ENCODE measurements at regions not wholly inside any gene's neighbourhood (a gene's known extent, or its start where the extent isn't known, plus 50 kb on each side); places are given as distances from the start of the nearest gene placed in this dataset.

GRCh38 chr10:56905051-56905450, 544.0 kb upstream of the ZWINT start:
- ChIA-PET CTCF (interaction anchor here (0.6 kb wide), 1 partner anchor 68 kb away, joined by 3 read pairs; no protein-coding TSS in a partner anchor), SMC1A (ENCODE audit: uncharacterized antibody, unreplicated experiment) (no interaction called here), RAD21 (ENCODE audit: unreplicated experiment) (no interaction called here), POLR2A (no interaction called here)
- intact Hi-C loops (cut with micrococcal nuclease; ENCODE audit: unreplicated experiment) (no loop called here), in situ Hi-C loops (cut with MboI) (no loop called here)
- no peaks in the 10 kb centered on the region for H3K4me1 ChIP-seq (ENCODE audit: control insufficient read depth, insufficient read depth, low read length)
- FAIRE-seq (no peak), ATAC-seq (no peak), DNase-seq (ENCODE audit: low read depth, low spot score) (no peak)
- H3K79me2 ChIP-seq (ENCODE audit: control insufficient read depth, insufficient read depth, low read length) = no peaks in the 10 kb centered on the region
- H3K36me3 ChIP-seq (ENCODE audit: control insufficient read depth in 2 of 2, insufficient read depth in 2 of 2, low read length in 1 of 2) = no peaks in the 10 kb centered on the region
- no peaks in the 10 kb centered on the region for H3K27me3 ChIP-seq (replicated peaks in 1 of 2; ENCODE audit: control insufficient read depth in 2 of 2, insufficient read depth in 2 of 2, low read length in 1 of 2)
- H3K9me3 ChIP-seq (replicated peaks; ENCODE audit: control insufficient read depth, insufficient read depth, low read length) = no peaks in the 10 kb centered on the region
- no peak overlapping the region for H3K4me3 ChIP-seq
- H4K20me1 ChIP-seq (ENCODE audit: control insufficient read depth, insufficient read depth) = no peaks in the 10 kb centered on the region
- BruUV-seq (replicated peaks) = no TSS peak
- H2AFZ ChIP-seq (ENCODE audit: control insufficient read depth, low read depth, low read length) = no peak overlapping the region
- H3K9ac ChIP-seq (ENCODE audit: control insufficient read depth, insufficient read depth, low read length) = no peak overlapping the region
- H3K4me2 ChIP-seq (ENCODE audit: control insufficient read depth, insufficient read depth) = no peak overlapping the region
- no peak overlapping the region for H3K27ac ChIP-seq (ENCODE audit: control insufficient read depth, insufficient read depth)
- TF ChIP-seq NKRF (conservative IDR thresholded peaks at IDR 0.05) (no peak), BHLHE40 (IDR thresholded peaks at IDR 0.05; ENCODE audit: borderline replicate concordance in 1 of 2, low read depth in 2 of 2, low read length in 1 of 2) (no peak), SP1 (IDR thresholded peaks at IDR 0.05; ENCODE audit: low read depth, low read length) (no peak), MYC (IDR thresholded peaks at IDR 0.05; ENCODE audit: insufficient read depth, insufficient read length, insufficient replicate concordance, low read length, severe bottlenecking) (no peak), ZNF217 (IDR thresholded peaks at IDR 0.05) (no peak), REST (IDR thresholded peaks at IDR 0.05; ENCODE audit: low read depth, low read length) (no peak), TCF3 (IDR thresholded peaks at IDR 0.05; ENCODE audit: borderline replicate concordance, insufficient read depth, low read depth, low read length) (no peak), SIX5 (IDR thresholded peaks at IDR 0.05; ENCODE audit: low read depth, low read length, severe bottlenecking) (no peak), ZSCAN29 (IDR thresholded peaks at IDR 0.05) (no peak), MEF2A (IDR thresholded peaks at IDR 0.05; ENCODE audit: insufficient read depth, low read depth, low read length) (no peak), RB1 (IDR thresholded peaks at IDR 0.05; ENCODE audit: borderline replicate concordance) (no peak), E2F4 (IDR thresholded peaks at IDR 0.05; ENCODE audit: low read depth, low read length) (no peak), FOXK2 (IDR thresholded peaks at IDR 0.05) (no peak), GATAD2B (conservative IDR thresholded peaks at IDR 0.05; ENCODE audit: low read depth) (no peak), ZBTB11 (CRISPR knock-in tag; IDR thresholded peaks at IDR 0.05) (no peak), KAT2A (conservative IDR thresholded peaks at IDR 0.05; ENCODE audit: control insufficient read depth, low read depth, low read length) (no peak)

Measured in GM12878 (cell line).